ENCODE measurements at regions not wholly inside any gene's neighbourhood (a gene's known extent, or its start where the extent isn't known, plus 50 kb on each side); places are given as distances from the start of the nearest gene placed in this dataset.
A peak's percentile ranks its signal among the peaks of the same experiment; 100 is the strongest.

DNA sequence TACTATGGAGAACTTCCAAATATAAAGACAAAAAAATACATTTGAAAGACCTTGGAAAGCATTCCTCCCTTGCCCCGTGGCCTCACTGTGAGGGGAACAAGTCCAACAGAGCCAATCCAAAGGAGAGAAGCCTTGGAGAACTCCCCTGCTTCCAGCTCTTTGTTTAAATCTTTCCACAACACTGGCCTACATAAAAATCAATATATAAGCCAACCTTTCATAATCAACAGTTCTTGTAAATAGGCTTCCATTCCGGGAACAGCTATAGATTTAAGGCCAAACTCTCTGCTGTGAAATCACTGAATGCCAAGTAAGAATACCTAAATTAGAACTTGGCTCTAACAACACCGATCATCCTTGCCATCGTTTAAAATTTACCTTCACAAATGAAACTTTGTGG lies 242.1 kb downstream of the HACE1 start:
- DNase-seq (ENCODE audit: low read depth, low spot score) = no peak

DNA sequence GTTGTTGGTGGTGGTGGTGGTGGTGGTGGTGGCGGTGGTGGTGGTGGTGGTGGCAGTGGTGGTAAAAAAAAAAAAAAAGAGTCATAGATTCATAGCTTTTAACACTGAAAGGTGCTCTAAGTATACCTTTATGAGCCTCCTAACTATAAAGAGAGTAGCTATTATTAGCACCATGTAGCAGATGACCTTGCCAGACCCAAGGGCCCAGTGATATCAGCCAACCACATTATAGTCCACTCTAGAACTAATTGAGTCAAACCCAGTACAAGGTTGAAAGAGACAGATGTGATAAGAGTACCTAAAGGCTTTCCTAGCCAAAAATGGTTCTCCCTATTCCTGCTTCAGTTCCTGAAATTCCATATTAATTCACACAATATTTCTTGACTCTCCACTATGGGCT lies 245.3 kb downstream of the HACE1 start:
- no peak for DNase-seq (ENCODE audit: low read depth, low spot score)

DNA sequence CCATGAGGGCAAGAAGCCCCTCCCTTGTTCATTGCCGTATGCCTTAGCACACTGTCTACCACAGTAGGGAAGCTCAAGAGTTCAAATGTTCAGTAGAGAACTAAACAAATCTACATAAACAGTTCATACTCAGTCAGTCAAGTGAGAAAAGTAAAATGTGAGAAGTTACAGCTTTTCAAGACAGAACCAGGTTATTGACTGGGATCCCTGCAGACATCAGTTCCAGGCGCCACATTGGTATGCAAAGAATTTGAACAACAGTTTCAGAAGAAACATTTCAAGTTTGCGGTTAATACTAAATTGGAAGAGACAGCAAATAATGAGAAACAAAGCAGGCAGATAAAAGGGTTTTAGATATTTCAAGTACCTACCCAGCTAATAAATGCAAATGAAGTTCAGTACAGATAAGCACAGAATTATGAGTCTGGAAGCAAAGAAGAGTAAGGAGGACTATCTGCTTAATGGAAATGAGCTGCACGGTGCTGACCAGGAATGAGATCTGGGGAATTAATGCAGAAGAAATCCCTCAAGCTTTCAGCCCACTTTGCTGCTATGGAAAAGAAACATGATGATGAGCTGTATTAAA lies 246.2 kb downstream of the HACE1 start:
- DNase-seq (ENCODE audit: low read depth, low spot score) = peak; percentile 60

DNA sequence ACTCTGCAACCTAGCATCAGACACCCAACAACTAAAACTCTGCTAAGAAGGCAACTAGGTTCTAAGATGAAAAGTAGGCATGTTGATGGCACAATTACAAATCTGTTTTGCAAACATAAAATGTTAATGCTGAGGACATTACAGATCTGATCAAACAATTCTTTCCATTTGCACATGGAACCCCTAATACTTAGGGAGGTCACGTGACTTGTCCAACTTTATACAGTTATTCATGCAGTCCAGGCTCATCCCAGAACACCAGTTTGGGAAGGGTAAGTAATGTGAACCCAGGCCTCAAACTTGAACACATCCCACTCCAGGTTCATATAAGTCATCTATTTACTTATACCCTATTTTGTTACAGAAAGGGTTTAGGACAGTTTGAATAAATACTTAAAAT lies 247.2 kb downstream of the HACE1 start:
- no peak for DNase-seq (ENCODE audit: low read depth, low spot score)

DNA sequence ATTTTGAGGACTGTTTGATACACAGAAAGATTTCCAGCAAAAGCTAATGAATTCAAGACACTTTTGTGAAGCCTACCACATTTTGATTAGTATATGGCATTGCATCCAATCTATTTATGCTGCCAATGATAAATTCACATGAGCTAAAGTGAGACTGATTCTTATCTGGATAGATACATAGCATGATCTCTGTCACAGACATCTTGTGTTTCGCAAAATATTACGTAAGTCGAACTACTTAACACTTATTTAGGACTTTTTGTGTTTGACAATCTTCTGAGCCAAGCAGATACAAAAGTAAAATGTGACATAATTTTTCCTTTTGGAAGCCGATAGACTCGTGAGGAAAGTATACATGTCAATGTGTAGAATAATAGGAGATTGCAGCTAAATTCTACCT lies 251.6 kb downstream of the HACE1 start:
- no peak for DNase-seq (ENCODE audit: low read depth, low spot score)

DNA sequence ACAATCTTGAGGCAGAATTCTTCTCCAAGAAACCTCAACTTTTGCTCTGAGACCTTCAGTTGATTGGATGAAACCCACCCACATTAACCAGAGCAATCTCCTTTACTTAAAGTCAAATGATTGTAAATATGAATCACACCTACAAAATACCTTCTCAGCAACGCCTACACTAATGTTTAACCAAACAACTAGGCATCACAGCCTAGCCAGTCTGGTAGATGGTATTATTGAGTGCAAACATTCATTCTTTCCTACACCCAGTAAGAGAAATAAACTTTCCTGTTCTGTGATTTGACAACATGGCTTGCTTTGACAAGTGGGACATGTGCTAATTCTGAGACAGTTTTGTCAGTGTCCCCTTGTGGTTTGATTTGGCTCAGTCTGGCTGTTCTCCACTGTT lies 252.2 kb downstream of the HACE1 start:
- no peak for DNase-seq (ENCODE audit: low read depth, low spot score)

DNA sequence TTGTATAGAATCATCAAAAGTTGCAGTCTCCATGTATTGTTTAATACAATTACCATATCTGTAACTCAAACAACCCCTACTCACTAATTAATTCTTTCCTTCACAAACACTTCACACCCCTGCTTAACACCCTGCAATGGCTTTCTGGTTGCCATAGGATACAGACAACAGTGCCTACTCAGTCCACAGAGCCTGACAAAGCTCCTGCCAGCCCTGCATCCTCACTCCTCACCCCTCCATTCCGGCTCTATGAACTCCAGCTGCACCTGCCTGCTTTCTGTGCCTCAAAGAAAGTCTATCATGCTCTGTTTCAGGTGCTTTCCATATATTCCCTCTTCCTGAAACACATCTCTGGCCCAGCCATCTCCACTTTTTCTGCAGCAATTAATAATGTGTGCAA lies 253.4 kb downstream of the HACE1 start:
- DNase-seq (ENCODE audit: low read depth, low spot score) = no peak

DNA sequence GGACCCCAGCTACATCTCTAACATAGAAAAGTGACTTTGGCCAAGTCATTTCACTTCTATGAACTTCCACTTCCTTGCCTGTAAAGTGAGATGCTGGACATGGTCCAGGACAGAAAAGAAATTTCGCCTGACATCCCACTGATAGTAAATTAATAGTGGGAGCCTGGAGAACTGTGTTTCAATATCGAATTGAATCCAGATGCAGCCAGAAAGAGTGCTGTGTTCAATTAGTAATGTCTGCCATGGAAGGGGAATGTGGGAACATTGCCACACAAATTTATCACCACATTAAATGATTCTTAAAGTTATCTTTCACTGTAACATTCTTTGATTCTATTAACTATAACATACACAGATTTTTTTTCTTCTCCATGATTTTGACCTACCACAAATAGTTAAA lies 255.0 kb downstream of the HACE1 start:
- no peak for DNase-seq (ENCODE audit: low read depth, low spot score)

DNA sequence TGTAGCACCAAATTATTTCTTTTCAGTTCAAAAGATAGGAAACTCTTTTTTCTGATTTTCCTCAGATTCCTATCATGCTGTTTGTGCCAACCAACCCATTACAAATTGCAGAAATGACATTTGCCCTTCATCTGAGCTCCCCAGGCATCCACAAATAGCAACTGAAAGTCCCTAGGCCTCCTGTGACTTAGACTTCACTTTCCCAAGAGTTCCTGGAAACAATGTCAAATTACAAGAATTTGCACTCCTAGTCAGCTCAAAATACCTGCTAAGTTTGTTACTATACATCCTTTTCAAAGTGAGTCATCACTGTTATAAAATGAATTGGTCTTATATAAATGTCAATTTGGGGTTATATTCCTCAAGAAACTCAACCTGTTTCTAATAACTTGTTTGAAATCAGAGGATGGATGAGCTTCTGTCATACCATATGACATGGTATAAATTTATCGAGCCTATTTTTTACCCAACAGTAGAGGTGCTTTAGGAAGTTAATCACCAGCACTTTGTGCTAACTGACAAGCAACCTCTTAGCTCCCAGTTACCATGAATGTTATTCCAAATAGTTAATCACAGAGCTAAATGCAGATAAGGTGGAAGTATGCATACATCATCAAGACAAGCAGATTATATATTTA lies 256.5 kb downstream of the HACE1 start:
- no peak for DNase-seq (ENCODE audit: low read depth, low spot score)

DNA sequence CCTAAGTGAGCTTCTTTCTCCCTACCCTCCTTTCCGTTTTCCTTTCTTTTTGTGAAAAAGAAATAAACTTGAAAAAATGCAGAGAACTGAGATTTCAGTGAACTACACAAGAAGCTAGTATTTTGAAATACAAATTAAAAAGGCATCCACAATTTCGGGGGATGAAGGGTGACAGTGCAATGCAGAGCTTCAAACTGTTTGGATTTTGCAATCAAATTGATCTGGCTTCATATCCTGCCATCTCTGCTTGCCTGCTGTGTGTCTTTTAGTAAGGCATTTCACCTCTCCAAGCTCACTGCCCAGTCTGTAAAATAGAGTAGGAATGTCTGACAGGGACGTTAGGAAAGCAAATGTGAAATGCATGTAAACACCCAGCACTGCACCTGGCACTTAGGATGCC lies 258.0 kb downstream of the HACE1 start:
- DNase-seq (ENCODE audit: low read depth, low spot score) = no peak

DNA sequence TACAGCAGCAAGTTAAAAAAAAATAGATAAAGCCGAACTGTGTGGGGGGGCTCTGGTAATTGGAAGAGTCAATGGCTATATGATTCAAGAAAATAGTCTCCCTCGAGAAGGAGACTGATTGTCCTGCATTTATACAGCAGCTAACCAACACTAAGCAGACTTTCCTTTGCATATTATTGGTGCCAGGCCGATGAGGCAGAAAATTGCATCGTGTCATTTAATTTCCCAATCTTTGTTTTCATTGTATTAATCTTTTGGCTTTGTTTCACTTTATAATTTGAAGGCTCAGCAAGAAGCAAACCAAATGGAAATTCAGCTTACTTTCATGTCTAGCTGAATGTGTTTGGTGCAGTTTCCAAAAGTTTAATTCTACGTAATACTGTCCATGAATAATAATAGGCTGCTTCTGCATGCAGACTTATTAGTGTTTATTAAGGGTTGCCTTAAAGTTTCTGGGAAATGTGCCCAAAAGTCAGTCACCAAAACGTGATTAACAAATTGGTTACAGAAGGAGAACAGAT lies 258.5 kb downstream of the HACE1 start:
- no peak for DNase-seq (ENCODE audit: low read depth, low spot score)

DNA sequence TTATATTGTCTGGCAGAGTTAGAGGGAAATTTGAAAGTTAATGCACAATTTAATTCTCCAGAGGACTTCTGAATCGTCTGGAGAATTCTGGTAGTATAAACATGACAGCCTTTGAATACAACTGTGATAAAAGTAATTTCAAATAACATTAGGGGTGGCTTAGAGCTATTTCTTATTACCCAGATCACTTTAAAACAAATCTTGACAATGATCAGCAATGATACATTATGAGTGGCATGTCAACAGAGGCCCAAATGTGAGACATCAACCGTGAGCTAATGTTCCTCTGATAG lies 259.1 kb downstream of the HACE1 start:
- DNase-seq (ENCODE audit: low read depth, low spot score) = no peak

DNA sequence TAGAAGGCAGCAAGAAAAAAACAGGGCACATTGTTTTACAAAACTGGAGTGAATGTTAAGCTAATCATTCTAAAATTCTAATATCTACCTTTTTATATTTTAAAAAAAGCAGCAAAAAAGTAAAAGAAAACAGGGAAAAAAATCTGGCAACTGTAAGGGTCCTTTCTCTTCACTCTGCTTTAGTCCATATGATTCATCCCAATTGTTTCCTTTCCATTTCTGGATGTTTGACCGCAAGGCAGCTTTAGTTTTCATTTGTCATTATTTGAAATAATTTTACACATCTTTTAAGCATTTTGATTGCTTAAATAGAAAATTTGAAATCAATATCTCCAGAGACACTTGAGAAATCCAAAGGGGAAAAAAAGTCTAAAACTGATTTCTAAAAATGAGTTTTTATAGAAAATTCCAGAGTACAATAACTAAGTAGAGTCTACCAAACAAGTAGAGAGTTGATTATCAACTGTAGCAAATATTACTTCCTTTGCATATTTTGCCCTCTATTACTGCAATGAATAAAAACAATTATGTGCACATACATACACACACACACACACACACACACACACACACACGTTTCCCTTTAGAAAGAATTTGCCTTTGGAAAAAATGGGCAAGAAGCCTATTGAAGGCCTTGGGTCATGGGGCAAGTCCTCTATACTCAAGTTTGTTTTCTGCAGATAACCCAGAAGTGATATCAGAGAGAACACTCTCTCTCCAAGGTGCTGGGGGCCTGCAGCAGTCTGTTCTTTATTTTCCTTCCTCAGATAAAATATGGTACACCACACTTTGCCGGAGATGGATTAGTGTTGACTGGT lies 259.7 kb downstream of the HACE1 start:
- no peak for DNase-seq (ENCODE audit: low read depth, low spot score)

DNA sequence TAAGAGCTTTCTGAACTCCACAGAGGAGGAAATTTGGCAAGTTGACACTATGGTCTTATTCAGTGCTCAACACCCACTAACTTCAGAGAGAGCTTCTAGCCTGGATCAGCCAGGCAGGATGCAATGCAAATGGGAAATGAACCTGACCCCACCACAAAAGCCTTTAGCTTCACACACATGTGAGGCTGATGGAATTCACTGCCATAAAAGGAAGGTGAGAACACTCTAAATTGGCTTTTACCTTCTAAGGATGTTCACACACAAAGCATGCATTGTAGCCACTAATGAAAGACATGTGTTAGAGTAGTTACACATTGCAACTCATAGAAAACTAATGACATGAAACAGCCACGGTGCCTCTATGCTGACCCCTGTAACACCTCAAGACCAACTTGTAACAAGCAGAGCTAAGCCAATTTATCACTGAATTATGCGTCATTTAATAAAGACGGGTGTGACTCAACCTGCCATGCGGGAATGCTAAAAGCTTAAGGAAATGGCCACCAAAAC lies 262.1 kb downstream of the HACE1 start:
- peak; percentile 40 for DNase-seq (ENCODE audit: low read depth, low spot score)

DNA sequence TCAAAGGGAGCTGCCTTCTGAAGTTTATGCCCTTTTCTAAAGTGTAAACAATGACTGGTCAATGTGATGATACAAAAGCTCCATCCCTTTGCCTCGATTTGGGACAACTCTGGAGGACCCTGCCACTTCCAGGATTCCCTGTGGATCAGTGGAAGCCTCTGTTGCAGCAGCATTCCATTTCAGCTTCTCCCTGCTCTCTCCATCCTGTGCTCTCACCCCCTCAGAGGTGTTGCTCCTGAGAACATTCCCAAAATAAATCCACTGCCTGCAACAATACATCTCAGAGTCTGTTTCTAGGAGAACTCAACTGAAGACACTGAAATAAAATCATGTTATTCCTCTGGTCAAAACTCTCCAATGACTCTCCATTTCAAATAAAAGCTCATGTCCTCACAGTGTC lies 263.6 kb downstream of the HACE1 start:
- no peak for DNase-seq (ENCODE audit: low read depth, low spot score)

DNA sequence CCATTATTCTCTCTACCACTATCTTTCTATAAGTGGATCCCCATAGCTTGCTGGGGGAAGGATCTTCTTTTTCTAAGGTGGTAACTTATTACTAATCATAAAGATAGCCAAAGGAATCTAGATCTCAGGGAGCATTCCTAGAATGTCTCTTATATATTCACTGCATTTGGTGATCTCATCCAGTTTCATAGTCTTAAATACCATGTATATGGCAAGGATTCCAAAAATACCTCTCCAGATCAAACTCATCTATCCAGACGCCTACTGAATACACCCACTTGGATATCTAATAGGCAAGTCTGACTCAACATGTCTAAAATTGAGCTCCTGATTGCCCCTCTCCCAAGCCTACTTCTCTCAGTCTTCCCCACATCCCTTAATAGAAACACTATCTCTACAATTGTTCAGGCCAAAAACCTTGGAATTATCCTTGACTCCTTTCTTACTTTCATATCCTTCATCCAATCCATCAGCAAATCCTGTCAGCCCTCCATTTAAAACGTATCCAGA lies 264.4 kb downstream of the HACE1 start:
- DNase-seq (ENCODE audit: low read depth, low spot score) = no peak

DNA sequence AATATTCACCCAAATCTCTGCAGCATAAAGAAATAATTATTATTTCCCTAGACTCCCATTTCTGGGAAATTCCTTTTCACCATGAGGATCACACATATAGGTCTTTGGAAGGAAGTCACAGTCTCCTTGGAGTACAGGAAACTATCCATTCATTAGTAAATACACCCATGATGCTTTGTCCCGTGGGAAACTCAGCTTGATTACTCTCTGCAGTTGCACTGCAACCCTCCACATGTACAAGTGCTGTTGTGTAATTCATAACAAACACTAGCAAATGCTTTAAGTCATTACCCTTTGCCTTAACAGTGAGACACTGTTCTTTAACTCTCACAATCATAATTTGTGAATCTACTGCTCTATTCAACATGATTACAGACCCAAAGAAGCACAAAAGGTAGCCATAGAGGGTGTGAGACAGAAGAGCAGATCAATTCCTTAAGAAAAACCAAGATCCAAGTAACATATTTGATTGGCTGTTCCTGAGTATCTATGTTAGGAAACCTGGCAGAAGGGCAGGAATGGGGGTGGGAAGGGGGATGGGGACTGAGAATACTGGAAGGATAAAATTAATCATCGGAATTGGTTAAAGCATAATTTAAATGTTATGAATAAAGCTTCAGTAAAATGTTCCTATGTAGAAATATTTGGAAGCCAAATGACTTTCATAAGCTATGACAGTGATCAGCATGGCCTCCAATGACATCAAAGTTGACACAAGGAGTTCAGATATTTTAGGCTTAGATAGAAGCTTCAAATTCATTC lies 268.0 kb downstream of the HACE1 start:
- DNase-seq (ENCODE audit: low read depth, low spot score) = no peak

DNA sequence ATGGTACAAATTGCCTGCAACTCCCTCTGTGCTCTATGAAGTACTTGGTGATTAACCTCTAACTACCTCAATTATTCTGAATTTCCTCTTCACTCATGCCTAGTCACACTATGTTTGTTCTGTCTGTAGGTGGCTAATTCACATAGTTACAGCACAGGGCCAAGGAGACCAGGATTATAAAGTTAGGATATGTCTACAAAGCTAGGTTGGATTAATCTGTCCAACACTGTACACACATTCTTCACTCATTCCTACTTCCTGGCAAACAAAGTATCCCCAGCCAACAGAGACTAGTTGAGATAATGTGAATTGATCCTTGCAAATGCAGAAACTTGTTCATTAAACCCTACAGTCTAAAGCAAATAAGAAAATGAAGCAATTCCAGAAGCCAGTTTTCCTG lies 269.8 kb downstream of the HACE1 start:
- no peak for DNase-seq (ENCODE audit: low read depth, low spot score)

DNA sequence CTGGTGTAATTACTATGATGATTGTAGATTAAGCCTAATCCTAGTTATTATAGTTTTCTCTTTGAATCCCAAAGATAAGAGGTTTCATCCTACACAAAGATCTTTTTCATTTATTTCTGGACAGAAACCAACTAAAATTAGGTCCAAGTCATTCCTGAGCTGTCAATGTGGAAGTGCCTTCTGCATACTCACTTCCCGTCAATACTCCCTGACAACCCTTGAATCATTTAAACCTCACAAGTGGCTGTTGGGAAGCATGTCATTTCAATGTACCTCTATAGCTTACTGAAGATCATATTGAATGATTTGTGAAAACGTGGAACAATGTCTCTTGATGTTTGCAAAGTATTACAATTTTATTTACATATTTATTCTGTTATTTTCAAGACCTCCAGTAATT lies 274.1 kb downstream of the HACE1 start:
- DNase-seq (ENCODE audit: low read depth, low spot score) = no peak

DNA sequence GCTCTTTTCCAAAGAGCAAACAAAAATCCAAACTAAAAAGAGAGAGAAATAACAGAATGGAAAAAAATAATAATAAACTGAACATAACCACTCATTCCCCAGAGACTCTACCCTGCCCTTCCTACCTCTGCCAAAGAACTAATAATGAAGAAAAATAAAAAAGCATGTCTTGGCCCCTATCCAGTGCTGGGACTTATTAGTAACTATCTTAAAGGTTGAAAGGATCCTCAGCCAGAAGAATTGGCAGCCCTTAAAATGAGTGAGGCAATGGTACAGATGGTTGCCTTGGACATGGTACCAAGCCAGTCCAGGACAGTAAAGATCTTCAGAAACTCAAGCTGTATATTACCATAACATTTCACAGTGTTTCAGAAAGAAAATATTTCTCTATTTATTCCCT lies 279.3 kb downstream of the HACE1 start:
- no peak for DNase-seq (ENCODE audit: low read depth, low spot score)

DNA sequence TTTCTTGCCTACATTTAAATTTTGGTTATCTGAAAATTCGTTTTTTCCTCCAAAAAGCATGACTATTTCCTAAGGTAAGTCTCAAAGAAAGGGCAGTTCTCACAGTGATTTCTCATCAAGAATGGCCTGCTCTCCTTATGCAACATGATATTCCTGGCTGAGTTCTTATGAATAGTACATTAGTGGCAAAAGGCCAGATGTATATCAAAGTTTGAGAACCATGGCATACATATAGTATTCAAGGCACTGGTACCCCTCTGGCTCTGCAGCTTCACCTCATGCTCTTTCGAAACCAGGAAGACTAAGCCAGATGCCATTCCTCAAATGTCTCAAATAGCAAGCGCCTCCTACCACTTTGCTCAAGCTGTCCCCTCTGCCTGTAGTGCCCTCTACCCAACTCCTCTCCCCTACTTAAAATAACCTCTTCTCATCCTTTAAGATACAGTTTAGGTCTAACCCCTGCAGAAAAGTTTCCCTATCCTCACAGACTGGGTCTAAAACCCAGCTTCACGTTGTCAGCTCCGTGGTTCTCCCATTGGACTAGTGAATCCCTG lies 280.3 kb downstream of the HACE1 start:
- no peak for DNase-seq (ENCODE audit: low read depth, low spot score)

DNA sequence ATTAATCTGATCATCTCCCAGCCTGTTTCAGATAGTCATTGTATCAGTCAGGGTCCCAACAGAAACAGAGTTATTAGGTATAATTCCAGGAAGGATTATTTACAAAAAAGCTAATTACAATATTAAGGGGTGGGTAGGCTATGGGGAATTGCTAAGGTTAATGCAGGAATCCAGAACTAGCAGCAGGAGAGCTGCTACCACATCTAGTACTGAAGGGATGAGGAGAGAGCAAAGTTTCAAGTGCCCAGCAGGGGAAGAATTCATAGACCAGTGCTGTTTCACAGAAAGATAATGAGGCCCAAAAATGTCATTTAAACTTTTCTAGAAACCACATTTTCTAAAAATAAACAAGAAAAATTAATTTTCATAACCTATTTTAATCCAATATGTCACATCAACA lies 284.2 kb downstream of the HACE1 start:
- no peak for DNase-seq (ENCODE audit: low read depth, low spot score)

Measured in astrocyte of the hippocampus (primary cell).